H1 (cell line): ENCODE measurements at regions not wholly inside any gene's neighbourhood (a gene's known extent, or its start where the extent isn't known, plus 50 kb on each side); places are given as distances from the start of the nearest gene placed in this dataset.

Experiments used
- EZH2 ChIP-seq: fragments of 200-600 bp; sonication (generic); IDR thresholded peaks from 2 replicates; pipeline ENCODE4 v1.7.1; 2012; ENCODE audit warnings: low read depth, mild to moderate bottlenecking, moderate library complexity, low read length, inconsistent platforms; ENCODE audit not compliant: severe bottlenecking
- FOSL1 ChIP-seq: IDR thresholded peaks from 2 replicates; pipeline ENCODE4 v1.6.1; 2011; ENCODE audit warnings: mild to moderate bottlenecking, low read depth, low read length, moderate library complexity; ENCODE audit not compliant: insufficient read depth
- KDM1A ChIP-seq: fragments of 200-600, 300-600 bp; sonication (generic); IDR thresholded peaks from 2 replicates; pipeline ENCODE4 v1.7.1; 2016; ENCODE audit warnings: mild to moderate bottlenecking, low read length, borderline replicate concordance
- MAX ChIP-seq: IDR thresholded peaks from 2 replicates; pipeline ENCODE4 v1.6.1; 2012; ENCODE audit warnings: inconsistent platforms
- PHF8 ChIP-seq: fragments of 200-600 bp; sonication (generic); conservative IDR thresholded peaks from 2 replicates; pipeline ENCODE4 v1.7.1; 2012; ENCODE audit warnings: low read depth, mild to moderate bottlenecking, inconsistent platforms, low read length, moderate library complexity
- TF ChIP-seq, protein P1 (sequence below), 3 experiments: IDR thresholded peaks; 1 replicate in 2 of 3; 2 replicates in 1 of 3; pipeline versions ENCODE4 v1.5.1 to v1.6.1; 2011; ENCODE audit warnings: low read length in 3 of 3, mild to moderate bottlenecking in 3 of 3, inconsistent platforms in 2 of 3, low read depth in 1 of 3, moderate library complexity in 1 of 3; ENCODE audit not compliant: insufficient read depth in 1 of 3; ENCODE audit errors: control extremely low read depth in 1 of 3

GRCh38 chr21:27838573-27838972 is 871.7 kb upstream of the ADAMTS5 start:
- no peak for TF ChIP-seq EZH2
- no peak for TF ChIP-seq KDM1A
- TF ChIP-seq, protein P1, sequence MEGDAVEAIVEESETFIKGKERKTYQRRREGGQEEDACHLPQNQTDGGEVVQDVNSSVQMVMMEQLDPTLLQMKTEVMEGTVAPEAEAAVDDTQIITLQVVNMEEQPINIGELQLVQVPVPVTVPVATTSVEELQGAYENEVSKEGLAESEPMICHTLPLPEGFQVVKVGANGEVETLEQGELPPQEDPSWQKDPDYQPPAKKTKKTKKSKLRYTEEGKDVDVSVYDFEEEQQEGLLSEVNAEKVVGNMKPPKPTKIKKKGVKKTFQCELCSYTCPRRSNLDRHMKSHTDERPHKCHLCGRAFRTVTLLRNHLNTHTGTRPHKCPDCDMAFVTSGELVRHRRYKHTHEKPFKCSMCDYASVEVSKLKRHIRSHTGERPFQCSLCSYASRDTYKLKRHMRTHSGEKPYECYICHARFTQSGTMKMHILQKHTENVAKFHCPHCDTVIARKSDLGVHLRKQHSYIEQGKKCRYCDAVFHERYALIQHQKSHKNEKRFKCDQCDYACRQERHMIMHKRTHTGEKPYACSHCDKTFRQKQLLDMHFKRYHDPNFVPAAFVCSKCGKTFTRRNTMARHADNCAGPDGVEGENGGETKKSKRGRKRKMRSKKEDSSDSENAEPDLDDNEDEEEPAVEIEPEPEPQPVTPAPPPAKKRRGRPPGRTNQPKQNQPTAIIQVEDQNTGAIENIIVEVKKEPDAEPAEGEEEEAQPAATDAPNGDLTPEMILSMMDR (IDR thresholded peaks at IDR 0.05; ENCODE audit: control extremely low read depth in 1 of 3, insufficient read depth in 1 of 3, low read depth in 1 of 3, low read length in 3 of 3) = no peak
- no peak for TF ChIP-seq FOSL1
- TF ChIP-seq MAX = no peak
- no peak for TF ChIP-seq PHF8
